GM19043 (cell line): ENCODE measurements at regions not wholly inside any gene's neighbourhood (a gene's known extent, or its start where the extent isn't known, plus 50 kb on each side); places are given as distances from the start of the nearest gene placed in this dataset.

Source experiments
- ATAC-seq: cut with Tn5 transposase; IDR thresholded peaks from one replicate; pipeline ENCODE4 v1.9.1; 2021; ENCODE audit warnings: low read depth; ENCODE audit not compliant: unreplicated experiment

DNA sequence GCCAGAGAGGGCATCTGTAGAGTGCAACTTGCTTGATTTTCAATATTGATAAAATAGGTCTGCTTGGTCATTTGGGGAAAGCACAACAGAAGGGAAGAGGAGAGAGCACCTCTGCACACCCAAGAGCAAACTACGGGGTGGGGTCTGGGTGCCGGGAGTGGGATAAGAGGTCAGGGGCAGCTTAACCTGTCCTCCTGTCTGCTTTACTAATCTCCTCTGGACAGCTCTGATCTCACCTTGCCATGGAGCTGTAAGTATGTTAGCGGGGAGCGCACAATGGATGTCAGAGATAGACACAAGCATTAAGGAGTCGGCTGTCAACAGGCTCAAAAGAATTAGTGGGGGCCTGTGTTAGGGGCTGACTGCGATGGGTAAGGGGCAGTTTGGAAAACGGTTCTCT, 328.7 kb downstream of the CYRIA start:
- ATAC-seq, result no peak

DNA sequence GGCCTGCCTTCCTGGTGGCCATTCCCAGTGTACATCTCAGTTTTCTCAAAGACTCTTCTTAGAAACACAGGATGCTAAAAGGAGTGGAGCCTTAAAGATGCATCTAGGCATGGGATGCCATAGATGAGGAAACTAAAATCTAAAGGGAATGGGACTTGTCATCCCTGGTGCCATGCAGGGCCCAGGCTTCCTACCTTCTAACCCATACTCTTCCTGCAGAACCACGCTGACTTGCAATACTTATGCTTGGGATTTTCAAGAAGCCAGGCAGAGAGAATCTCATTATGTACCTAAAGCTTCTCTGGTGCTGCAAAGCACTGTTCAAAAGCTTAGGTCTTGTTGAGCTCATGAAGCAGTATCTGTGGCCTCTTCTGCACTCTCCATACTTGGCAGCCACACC, 329.1 kb downstream of the CYRIA start:
- no peak for ATAC-seq

DNA sequence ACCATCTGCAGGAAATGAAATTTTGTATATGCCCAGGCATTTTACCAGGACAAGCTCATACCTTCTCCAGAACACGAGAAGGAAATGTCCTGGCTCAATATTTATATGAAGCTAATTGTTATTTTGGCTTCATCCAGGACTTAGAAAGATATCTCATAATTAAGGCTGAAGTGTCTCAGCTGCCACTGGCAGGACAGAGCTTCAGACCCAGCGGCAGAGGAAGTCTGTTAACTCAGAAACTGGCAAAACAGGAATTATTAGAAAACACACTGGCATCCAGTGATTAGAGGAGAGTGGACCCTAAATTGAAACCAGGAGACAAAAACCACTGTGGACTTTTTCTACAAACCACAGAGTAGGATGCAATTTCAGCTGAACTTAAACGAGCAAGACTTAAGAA, 329.7 kb downstream of the CYRIA start:
- ATAC-seq, result no peak

DNA sequence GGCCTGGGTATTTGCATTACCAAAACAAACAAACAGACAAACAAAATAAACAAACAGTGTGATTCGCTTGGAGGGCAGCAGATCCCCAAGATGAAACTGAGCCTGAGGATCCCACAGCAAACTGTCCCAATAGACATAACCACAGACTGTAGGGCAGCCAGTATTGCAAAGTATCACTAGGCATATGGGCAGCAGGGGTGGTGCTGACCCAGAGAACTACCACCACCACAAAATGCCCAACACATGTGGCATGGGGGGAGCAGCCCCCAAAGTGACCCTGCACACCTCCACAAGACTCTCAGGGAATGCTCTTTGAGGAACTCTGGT, 330.1 kb downstream of the CYRIA start:
- ATAC-seq, result no peak

DNA sequence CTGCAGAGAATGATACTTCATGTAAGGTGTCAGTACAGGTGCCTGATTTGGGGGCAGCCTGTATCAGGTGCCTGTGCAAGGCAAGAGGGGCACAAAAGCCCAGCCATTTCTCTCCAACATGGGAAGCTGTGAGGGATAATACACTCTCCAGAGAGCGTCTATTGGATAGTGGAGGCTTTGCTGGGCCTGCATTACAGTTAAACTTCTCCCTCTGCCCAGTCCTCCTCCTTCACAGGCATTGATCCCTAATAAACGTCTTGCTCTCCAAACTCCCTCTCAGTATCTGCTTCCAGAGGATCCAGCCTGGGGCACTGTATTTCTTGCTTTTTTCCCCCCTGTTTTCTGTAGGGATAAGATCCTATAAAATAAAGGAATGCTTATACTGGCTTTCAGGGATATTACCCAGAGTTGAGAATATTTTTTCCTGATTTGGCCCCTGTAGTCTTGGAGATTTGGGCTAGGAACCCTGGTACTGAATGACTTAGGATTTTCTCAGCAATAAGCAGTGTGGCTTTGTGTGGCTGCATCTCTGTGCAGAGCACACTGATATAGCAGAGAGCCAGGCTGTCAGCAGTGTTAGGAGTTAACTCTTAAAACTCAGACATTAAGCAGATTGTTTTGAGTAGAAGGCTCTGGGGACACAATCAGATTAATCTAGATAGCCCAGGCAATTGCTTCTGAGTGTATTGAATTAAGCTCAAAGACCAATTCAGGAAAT, 330.6 kb downstream of the CYRIA start:
- ATAC-seq, result no peak

DNA sequence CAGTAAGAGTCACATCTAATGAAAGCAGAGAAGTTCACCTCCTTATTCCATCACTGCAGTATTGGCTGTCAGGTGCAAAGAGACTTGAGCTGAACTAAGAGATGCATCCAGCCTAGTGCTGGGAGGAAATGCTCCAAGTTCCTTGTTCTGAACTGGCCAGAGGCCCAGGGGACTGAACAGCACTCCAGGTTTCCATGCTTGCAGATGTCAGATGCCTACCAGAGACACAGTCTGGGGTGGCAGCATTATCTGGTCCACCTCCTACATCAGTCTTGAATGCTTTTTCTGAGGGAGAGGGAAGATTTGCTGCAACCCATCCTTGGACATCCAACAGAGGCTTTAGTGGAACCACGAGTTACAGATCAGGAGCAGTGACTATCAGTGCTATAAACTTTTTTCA, 331.3 kb downstream of the CYRIA start:
- ATAC-seq, result no peak

DNA sequence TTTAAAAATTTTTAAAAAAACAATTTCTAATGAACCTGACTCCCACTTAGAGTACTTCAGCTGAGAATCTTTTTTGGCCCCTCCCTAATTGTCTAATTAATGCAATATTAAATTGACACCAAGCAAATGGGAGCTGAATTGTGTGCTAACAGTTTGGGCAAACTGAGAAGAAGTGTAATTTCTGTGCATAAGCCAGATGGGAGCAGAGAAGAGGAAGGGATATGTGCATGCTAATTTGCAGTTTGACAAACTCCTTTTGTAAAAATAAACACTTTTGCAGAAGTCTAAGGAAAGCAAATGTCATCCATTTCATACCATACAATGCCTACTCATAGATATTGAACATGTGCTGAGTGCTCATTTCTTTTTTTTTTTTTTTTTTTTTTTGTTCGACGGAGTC, 332.0 kb downstream of the CYRIA start:
- no peak for ATAC-seq

DNA sequence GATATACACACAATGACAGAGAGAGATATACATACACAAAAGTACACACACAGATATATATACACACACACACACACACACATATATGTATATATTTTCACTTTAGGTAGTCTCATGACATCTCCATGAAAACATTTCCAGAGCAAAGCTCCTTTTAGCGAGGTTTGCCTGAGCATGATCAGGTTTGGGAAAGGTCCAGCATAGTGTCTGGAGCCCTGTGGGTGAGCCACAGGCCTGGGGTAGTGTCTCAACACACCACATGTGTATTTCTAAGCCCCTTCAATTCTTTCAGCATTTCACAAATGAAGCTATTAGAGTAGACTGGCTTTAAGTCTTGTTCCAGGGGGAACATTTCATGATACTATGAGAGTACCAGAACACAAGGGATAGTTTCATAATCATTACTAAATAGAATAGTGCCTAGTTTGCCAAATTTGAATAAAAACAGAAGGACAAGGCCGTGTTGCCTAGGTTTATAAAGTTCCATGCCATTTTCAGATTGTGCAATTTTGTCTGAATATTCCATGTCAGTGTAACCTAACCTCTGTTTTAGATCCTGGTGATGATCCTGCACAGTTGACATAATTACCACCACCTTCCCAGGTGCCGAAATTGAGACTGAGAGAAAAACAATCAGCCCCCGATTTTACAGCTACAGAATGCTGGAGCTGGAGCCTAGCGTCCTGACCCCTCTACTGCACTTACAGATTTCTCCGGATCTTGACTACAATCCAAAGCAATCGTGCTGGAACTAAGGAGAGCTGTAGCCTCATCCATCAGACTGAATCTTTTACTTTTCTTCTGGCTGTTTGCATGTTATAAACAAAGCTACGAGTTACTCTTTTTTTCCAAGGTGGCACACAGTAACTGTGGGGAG, 332.7 kb downstream of the CYRIA start:
- no peak for ATAC-seq

DNA sequence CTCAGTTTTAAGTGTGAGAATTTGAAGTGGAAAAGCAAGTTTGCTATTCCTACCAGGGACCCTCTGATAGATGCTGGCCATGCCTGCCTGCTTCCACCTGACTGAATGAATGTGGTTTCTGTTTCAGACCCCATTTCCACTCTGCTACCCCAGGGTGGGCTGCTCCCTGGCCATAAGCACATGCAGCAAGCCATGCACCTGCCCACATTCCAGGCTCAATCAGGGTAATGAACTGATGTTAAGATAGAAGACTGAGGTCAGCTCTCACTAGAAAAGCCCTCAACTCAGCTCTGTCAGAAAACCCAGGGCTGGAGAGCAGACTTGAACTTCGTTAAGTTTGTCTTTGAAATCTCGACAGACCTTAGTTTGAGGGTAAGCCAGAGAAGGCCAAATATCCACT, 333.9 kb downstream of the CYRIA start:
- ATAC-seq, result no peak

DNA sequence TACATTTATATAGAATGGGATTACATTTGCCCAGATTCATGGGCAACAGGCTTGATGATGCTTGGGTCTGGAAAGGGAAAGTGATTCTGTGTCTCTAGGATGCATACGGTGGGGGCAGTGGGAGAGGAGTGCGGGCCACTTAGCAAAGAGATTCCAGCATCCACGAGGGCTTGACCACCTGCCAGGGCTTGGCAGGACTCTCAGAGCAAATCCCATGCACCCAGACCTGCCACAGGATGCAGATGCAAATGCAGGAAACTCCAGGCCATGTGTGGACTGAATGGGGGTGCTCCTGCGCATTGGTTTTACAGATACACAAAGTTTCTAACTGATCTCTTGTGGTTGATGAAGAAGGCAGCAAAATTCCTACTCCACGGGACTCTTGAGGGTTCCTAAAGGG, 334.7 kb downstream of the CYRIA start:
- ATAC-seq, result no peak

DNA sequence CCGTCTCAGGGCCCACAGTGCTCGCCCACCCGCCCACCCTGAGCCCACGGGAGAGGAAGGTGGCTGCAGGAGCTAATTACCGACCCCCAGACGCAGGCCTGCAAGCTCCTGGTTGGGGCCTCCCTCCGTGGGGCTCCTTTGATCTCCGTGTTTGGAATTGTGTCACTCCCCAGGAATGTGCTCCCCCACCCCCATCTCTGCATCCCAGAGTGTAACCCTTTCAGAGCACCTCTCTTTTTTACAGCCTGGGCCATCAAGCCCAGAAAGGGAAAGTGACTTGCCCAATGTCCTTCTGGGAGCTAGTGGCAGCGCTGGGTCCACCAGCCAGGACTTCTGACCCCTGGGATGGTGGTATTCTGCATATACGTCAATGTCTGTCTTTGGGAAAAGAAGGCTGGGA, 335.1 kb downstream of the CYRIA start:
- no peak for ATAC-seq

DNA sequence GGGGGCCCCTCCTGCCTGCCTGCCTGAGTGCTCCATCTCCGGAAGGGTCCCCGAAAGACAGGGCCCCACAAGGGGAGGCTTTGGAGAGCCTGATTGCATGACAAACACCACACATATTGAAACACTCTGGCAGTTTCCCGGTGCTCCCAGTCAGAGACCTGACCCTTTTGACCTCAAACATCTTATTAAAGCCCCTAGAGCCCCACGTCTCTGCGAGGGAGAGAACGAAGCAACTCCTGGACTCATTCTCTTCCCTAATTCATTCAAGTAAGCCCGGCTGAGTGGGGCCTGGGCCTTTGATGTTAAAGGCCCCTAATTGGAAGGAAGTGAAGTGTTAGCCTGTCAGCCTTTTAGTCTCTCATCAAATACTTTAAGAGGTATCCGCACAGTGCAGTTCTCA, 335.6 kb downstream of the CYRIA start:
- ATAC-seq, result no peak

DNA sequence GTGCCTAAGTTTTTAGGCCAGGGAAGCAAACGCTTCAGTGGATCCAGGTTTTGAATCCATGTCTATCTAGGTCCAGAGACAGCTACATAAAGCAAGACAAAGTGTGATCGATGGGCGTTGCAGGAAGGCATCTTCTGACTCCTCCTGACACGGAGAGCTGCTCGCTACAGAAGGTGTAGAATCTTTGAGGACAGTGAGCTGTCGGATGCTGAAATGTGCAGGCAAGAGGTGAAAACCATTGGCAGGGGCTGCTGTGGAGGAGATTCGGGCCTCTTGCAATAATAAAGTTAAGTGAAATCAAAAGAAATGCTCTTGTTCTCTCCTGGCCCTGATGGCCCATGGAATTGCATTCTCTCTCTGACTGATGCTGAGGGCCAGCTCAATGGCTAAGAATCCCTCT, 336.2 kb downstream of the CYRIA start:
- ATAC-seq, result no peak

DNA sequence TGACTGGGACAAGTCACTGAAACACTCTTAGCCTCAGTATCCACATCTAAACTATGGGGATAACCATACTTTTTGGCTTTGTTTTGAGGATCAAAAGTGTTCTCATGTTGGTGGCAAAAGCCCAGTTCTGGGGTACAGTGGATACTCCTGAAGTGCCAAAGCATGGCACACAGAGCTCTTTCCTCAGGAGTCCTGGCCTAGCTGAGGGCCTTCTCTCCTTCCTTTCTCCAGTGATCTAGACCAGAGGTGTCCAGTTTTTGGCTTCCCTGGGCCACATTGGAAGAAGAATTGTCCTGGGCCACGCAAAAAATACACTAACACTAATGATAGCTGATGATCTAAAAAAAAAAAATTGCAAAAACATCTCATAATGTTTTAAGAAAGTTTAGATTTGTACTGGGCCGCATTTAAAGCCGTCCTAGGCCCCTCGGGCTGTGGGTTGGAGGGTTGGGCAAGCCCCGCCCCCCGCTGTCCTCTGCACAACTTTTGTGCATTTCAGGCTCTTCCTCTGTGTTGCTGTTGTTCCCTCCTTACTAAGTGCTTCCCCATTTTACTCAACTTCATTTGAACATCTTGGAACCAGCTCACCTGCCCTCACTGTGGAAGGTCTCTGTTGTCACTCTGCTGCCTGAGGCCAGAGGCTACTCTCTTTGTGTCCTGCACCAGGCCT, 337.0 kb downstream of the CYRIA start:
- no peak for ATAC-seq

DNA sequence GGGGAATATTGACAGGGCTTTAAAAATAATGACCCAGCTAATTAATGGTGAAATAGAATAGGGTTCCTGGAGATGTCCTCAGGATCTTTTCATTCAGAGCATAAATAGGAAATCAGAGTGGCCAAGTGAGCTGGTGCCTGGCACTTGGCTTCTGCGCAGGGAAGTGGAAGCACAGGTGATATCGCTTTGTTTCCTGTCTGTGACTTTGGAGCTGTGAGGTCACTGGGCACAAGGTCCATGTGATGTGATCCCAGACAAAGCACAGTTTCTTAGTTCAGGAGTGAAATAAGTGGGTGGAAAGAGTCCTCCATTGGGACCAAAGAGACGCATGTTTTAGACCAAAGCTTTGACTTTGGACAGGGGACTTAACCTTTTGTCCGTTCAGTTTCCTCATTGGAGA, 338.3 kb downstream of the CYRIA start:
- no peak for ATAC-seq

DNA sequence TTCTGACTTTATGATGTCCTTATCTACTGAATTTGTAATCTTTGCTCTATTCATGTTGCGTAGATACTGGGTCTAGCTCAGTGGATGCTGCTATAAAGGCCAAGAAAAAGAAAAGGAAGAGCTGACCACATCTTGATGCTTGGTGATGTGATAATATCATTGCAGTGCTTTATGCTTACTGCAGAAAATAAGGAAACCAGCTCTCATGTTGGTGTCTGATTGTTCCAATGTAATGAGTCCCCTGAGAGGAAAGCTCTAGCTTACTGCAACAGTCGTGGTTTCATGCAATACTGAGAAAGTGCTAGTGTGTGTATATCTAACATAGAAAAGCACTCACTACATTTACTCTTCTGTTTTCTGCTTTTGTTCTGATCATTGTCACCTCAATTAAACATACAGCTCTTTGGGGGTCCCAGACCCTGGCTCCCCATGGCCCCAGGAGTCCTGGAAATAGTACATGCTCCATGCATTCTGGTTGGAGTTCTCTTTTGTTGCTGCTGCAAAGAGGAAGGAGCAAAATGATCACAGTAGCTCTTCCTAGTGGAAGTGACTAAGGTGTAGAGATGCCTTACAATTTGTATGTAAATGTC, 338.8 kb downstream of the CYRIA start:
- ATAC-seq, result no peak

DNA sequence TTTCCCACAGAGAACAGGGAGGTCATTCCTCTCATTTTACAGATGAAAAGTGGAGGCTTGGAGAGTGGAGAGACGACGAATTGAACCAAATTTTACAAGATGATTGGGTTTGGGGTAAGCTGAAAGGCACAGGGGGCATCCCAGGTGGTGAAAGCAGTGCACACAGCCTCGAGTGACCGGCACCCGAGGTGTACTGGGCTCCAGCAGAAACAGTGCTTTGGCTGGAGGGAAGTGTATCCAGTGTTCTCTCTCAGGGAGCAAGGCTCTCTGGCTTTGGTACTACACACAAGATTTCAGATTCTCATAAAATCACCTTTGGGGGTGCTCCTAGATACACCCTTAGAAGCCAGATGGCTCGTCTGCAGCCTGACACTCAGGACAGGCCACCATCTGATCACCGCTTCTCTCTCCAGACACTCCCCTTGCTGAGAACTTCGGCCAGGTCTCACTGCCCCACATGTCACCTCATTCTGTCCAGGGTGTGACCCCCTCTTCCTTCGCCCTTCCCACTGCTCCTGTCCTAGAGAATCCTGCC, 339.6 kb downstream of the CYRIA start:
- no peak for ATAC-seq

DNA sequence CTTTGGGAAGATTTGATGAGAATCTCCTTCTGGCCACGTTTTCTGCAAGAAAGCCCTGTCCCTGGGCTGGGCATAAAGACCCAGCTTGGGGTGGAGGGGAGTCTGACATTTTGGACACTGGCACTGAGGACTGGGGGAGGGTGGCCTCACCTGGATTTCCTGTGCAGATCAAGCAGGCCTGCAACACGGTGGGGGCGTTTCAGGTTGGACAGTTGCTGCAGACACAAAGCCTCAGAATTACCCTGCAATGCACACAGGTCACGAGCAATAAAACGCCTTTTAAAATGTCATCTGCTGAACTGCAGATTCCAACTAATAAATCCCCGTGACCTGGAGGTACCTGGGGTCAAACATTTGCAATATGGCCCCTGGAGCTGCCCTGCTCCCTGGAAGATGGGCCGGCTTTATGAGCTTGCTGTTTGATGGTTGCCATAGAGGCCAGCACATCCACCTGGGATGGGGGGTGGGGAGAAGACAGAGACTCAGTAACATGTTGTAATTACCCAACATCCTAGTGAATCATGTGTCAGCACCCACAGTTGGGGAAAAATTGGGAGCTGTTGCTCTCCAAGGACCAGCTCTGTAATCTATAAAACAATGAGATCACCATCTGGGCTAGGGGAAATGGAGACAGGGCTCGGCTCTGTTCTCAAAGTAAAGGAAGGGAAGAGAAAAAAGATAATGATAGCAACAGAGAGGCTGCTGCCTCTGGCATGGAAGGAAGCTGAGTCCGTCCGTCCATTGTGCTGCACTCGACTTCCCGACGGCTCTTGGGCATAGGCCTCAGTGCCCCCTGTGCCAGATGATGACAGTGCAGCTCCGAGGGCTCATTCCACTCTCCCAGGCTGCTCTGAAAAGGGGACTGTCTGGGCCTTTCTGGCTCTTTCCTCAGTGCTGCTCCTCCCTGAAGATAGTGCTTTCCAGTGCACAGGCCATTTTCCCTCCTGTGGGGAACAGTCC, 340.3 kb downstream of the CYRIA start:
- ATAC-seq, result no peak

DNA sequence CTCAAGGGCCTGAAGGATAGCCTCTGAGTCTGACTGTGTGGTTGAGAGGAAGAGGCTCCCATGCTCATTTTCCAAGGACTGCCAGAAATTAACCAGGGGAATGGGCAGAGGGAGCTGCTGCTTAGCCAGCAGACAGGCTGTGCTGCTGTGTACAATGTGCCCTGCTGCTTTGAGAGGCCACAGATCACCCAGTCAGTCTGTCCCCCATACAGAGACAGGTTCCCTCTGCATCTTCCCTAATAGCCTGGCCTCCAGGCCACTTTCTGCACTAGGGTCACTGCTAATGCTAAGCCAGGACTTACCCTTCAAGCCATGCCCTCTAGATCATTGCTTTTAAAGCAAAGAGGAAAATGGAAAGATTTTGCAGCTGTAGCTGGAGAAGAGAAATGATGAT, 341.1 kb downstream of the CYRIA start:
- ATAC-seq, result no peak
